GM23248 (cell line): ENCODE measurements at regions not wholly inside any gene's neighbourhood (a gene's known extent, or its start where the extent isn't known, plus 50 kb on each side); places are given as distances from the start of the nearest gene placed in this dataset.

Experiments
- EZH2 ChIP-seq: fragments of 200-600 bp; sonication (generic); IDR thresholded peaks from 2 replicates; pipeline ENCODE4 v1.6.1; 2018; ENCODE audit warnings: antibody characterized with exemption, mild to moderate bottlenecking; ENCODE audit not compliant: insufficient read depth, poor library complexity, severe bottlenecking
- EZH2phosphoT487 ChIP-seq: fragments of 200-600 bp; sonication (generic); IDR thresholded peaks from 2 replicates; pipeline ENCODE4 v1.6.1; 2018; ENCODE audit warnings: antibody characterized with exemption, moderate library complexity, mild to moderate bottlenecking, low read depth; ENCODE audit not compliant: insufficient read depth

DNA sequence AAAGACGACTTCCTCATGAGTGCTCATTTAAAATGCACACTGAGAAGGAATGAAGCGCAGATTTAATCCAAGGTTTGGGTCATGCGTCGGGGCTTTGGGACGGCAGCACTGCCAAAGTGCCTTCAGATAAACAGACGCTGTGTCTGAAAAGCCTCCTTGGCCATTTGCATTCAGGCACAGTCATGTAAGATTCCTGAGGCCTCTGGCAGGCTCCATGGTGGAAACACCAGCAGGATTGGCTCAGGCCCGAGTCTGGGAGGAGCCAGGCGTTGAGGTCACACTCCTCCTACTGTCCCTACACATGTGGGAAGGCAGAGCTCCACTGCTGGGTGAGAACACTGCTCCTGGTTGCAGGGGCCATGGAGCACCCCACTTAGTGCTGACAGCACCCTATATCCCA lies 113.3 kb upstream of the KL start:
- no peak for TF ChIP-seq EZH2
- TF ChIP-seq EZH2phosphoT487: no peak
